ENCODE measurements at regions not wholly inside any gene's neighbourhood (a gene's known extent, or its start where the extent isn't known, plus 50 kb on each side); places are given as distances from the start of the nearest gene placed in this dataset.
"Not testable (repeated sequence)": the region's sequence is repeated elsewhere in the genome, so short reads cannot be mapped to it uniquely, and the experiment has no call there.

DNA sequence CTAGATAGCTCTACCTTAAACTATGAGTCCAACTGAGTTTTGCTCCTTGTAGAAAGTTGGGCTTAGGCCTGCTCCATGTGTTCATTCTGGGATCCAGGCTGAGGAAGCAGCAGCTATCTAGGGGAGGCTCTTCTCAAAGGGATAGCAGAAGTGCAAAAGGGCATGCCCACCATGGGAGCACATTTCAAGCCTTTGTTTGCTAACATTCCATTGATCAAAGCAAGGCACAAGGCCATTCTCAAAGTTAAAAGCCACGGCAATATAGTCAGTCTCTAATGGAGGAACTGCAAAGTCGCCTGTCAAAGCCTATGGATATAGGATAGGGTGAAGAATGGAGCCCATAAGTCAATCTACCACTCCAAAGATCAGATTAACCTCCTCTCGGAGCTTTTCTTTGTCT is 488.1 kb upstream of the ARX start:
- no peak for DNase-seq (ENCODE audit: low read depth)

- DNase-seq (ENCODE audit: low read depth): no peak
Observed at GRCh38 chrX:25507801-25508200, 492.0 kb upstream of the ARX start.

DNA sequence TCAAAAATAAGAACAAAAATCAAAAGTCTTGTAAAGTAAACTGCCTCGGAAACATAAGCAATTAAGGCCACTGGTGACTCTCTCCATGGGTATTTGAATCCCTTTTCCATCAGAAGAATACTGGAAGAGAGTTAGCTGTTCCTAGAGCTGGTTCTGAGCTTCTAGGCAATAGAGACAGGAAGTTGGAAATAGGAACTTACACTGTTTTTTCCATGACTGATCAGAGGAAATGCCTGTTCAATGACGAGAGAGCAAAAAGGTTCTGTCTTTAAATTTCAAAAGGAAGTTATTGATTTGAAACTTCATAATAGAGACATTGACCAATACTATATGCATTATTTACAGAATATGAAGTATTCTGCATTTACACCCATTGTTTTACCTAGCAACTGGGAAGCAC is 503.5 kb upstream of the ARX start:
- no peak for DNase-seq (ENCODE audit: low read depth)

GRCh38 chrX:25522443-25523010 is 506.8 kb upstream of the ARX start:
- DNase-seq (ENCODE audit: low read depth): not testable (repeated sequence)

DNA sequence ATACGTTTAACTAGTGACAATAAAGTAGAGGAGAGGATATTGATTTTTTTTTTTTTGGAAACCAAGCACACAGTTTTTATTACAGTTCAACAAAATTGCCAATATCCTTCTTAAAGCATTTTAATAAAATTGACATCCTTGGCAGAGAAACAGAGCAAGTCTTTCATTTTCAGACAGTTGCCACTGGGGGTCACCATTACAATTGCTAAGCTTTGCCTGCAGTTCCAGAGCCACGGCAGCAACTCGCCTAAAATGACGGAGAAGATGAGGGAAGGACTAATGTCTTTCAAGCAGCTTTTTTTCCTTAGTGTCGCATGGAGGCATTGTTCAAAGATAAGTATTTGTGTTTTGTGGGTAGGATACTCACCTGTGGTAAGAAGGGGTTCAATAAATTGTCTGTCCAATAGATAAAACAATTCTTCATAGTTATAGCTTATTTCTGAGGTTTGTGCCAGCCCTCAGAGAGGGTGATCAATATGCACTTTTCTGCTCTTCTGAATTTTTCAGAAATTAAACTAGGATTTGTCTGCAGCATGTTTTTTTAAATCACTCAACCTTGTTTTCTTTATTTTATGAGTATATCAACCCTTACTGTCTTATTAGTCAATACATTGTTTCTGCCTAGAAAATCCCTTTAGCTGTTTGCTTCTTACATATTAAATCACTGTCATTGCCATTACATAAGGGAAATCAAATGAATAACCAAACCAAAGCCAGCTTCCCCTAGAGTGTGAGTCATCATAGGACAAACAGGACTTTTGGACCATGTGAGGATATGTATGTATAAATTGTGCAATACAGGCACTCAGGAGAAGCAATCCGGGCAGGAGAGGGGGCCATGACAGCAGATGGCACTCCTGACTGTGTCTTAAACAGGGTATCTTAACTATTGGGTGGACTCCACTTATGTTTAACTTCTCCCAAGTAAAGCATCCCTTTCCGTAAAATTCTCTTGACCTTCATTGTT is 508.1 kb upstream of the ARX start:
- DNase-seq (ENCODE audit: low read depth): peak; percentile 1

DNA sequence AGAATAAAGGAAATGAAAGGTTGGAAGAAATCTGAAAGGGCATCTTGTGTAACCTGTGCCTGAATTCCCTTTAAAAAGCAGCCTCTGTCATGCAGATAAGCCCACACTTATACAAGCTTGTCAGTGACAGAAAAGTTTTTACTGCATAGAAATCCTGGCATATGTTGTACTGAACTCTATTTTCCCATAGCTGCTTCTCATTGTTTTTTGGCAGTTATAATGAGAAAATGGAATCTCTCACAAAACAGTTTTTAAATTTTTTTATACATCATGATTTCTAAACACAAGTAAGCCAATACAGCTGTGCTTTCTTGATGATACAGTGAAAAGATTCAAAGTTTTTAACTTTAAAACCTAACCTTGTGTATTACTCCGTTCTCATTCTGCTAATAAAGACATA is 511.4 kb upstream of the ARX start:
- no peak for DNase-seq (ENCODE audit: low read depth)

DNA sequence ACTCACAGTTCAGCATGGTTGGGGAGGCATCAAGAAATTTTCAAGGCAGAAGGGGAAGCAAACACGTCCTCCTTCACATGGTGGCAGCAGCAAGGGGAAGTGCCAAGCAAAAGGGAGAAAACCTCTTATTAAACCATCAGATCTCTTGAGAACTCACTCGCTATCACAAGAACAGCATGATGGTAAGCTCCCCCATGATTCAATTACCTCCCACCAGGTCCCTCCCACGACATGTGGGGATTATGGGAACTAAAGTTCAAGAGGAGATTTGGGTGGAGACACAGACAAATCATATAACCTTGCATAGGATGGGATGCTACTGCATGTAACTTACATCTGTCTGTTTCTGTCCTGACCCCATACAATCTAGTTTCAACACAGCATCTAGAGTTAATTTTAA is 511.8 kb upstream of the ARX start:
- no peak for DNase-seq (ENCODE audit: low read depth)

GRCh38 chrX:25531096-25531495 is 515.3 kb upstream of the ARX start:
- peak; percentile 1 for DNase-seq (ENCODE audit: low read depth)

GRCh38 chrX:25534091-25534490 is 518.3 kb upstream of the ARX start:
- no peak for DNase-seq (ENCODE audit: low read depth)

GRCh38 chrX:25536307-25536970 is 520.7 kb upstream of the ARX start:
- no peak for DNase-seq (ENCODE audit: low read depth)

GRCh38 chrX:25537699-25538098 is 521.9 kb upstream of the ARX start:
- DNase-seq (ENCODE audit: low read depth): no peak

DNA sequence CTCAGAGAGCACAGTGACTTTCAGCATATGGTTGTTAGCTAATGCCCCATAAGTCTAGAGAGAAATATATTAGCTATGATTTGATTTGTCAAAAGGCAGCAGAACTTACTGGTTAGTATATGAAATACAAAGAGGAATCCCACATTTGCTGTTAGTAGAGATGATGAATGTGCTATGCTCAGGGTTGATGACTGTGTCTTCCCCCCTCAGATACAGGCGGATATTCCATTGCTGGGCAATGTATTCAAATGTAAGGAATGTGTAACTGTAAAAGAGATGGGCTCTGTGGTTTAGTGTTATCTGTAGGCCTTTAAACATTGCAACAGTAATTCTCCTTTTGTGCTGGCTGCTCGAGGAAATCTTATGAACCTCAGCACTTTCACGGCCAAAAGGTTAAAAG is 528.9 kb upstream of the ARX start:
- DNase-seq (ENCODE audit: low read depth): no peak

DNA sequence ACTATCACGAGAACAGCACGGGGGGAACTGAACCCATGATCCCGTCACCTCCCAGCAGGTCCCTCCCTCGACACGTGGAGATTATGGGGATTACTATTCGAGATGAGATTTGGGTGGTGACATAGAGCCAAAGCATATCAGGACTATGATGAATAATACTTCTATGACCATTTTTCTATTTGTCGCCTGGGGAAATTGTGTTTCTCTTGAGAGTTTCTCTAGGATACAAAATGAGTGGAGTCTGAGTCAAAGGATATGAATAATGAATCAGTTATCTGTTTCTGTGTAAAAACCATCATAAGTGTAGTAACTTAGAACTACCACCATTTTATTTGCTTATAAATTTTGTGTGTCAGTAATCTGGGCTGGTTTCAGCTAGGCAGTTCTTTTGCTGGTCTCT is 533.0 kb upstream of the ARX start:
- DNase-seq (ENCODE audit: low read depth): no peak

DNA sequence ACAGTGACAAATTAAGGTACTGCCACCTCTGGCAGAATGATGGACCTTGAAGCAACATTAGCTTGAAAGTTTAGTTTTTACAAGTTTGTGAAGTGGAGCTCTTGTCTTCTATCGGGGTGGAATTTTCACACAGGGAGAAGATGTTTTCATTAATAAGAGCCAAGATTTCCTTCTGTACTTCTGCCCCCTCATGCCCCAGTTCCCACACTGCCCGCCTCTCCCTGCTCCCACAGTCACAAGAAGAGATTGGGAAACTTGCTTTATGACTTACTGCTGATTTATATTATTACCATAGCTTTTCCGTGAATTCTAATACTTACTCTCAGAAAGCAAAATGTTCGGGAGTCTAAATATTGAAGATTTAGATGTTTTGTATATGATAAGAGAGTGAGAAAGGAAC is 539.8 kb upstream of the ARX start:
- no peak for DNase-seq (ENCODE audit: low read depth)

DNA sequence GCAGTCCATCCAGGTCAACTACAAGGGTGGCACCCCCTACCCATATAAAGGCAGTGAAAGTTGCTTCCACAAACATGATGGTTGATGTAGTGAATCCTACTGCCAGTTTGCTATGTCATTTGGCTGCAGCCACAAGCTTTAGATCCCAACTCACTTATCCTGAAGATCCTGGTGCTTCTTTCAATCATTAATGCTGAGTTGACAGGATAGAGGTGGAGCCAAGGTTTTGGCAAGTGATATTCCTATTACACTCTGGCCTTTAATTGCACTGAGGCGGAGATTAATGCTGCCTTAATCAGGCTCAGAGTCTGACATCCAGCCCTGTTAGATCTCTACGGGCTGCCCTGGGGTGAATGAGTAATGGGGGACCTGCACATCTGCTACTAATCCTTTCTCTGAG is 542.4 kb upstream of the ARX start:
- no peak for DNase-seq (ENCODE audit: low read depth)

GRCh38 chrX:25561190-25561589 is 545.4 kb upstream of the ARX start:
- DNase-seq (ENCODE audit: low read depth): no peak

DNA sequence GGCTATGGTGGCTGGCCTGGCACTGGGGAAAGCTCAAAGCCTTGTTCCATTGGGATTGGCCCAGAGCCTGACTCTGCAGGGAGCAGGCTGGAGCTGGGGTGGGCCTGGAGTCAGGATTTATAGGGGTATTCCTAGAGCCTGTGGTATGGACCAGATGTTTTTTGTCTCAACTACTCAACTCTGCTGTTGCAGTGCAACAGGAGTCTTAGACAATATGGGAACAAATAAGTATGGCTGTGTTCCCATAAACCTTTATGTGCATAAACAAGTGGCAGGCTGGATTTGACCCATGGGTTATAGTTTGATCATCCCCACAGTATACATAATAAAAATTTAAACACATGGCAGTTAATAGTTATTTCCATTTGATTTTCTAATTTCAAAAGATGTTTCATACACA is 557.9 kb upstream of the ARX start:
- no peak for DNase-seq (ENCODE audit: low read depth)

DNA sequence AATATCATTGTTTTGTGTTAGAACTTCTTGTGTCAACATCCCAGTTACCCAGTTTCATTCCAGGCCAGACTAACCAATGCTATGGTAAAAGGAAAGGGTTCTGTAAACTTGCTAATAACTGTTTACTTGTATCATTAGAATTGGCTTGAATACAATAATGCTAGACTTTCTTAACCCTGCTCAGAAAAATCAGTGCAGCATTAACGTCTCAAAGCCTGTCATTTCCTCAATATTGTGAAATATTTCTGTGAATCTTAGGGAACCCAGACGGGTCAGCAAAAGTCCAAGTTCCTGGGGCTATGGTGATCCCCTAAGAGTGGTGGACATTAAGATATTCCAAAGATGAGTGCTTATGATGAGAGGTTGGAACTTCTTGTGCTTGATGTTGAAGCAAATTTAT is 541.2 kb upstream of the MAGEB18 start:
- DNase-seq (ENCODE audit: low read depth): no peak

DNA sequence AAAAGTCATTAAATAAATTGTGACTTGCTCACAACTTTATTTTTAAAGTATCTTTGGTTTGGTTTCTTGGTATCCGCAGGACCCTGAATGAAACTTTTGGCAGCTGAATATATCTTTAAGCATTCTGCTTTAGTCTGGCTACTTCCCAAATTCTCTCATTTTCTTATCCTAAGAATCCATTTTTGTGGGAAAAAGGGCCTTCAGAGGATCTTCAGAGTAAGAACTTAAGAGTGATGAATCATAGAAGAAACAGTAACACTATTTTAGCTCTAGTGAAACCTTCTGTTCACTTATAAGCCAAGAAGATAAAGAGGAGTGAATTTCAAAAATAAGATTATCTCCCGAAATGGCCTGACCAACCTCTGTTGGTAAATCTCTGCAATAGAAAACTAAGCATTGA is 540.6 kb upstream of the MAGEB18 start:
- no peak for DNase-seq (ENCODE audit: low read depth)

DNA sequence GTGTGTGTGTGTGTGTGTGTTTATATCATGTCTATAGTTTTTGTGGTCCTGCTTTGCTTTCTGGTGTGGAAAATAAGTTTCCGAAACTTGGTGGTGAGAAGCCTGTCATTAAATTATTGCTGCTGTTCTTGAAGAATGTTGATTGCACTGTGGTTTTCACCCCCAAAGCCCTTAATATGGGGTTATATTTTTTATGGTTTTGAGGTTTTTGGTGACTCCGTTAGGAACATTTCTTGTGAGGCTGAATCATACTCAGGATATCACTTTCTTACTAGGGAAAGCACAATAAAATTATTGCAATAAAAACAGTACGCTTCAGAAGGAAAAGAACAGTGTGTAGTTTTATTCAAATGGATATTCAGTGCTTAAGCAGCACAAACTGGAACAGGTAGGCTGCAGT is 539.1 kb upstream of the MAGEB18 start:
- DNase-seq (ENCODE audit: low read depth): no peak

GRCh38 chrX:25600776-25601175 is 537.4 kb upstream of the MAGEB18 start:
- peak; percentile 1 for DNase-seq (ENCODE audit: low read depth)

GRCh38 chrX:25601323-25601722 is 536.8 kb upstream of the MAGEB18 start:
- DNase-seq (ENCODE audit: low read depth): no peak

- DNase-seq (ENCODE audit: low read depth): no peak
Observed at GRCh38 chrX:25618248-25618647, 519.9 kb upstream of the MAGEB18 start.

All from fibroblast of gingiva (primary cell).